HG03521 (cell line): ENCODE measurements at regions not wholly inside any gene's neighbourhood (a gene's known extent, or its start where the extent isn't known, plus 50 kb on each side); places are given as distances from the start of the nearest gene placed in this dataset.

Experiments
- ATAC-seq: cut with Tn5 transposase; IDR thresholded peaks from one replicate; pipeline ENCODE4 v1.9.1; 2021; ENCODE audit warnings: mild to moderate bottlenecking, moderate library complexity; ENCODE audit not compliant: unreplicated experiment

- no peak for ATAC-seq
Observed at GRCh38 chr2:62305421-62306176, 109.7 kb downstream of the B3GNT2 start.

GRCh38 chr2:62304429-62305417 lies 108.8 kb downstream of the B3GNT2 start:
- ATAC-seq, result no peak

- ATAC-seq, result no peak
Observed at GRCh38 chr2:62303788-62304187, 107.9 kb downstream of the B3GNT2 start.

GRCh38 chr2:62302631-62303435 lies 106.9 kb downstream of the B3GNT2 start:
- ATAC-seq, result no peak

GRCh38 chr2:62300925-62301324 lies 105.0 kb downstream of the B3GNT2 start:
- ATAC-seq, result no peak

GRCh38 chr2:62297624-62298010 lies 101.7 kb downstream of the B3GNT2 start:
- ATAC-seq, result no peak

- no peak for ATAC-seq
Observed at GRCh38 chr2:62296832-62297623, 101.1 kb downstream of the B3GNT2 start.

GRCh38 chr2:62296034-62296831 lies 100.3 kb downstream of the B3GNT2 start:
- ATAC-seq, result no peak

- ATAC-seq, result peak; percentile 54
Observed at GRCh38 chr2:62293490-62294271, 97.8 kb downstream of the B3GNT2 start.

GRCh38 chr2:62293151-62293489 lies 97.2 kb downstream of the B3GNT2 start:
- no peak for ATAC-seq

GRCh38 chr2:62292190-62292589 lies 96.3 kb downstream of the B3GNT2 start:
- ATAC-seq, result no peak

- no peak for ATAC-seq
Observed at GRCh38 chr2:62291517-62292137, 95.7 kb downstream of the B3GNT2 start.

GRCh38 chr2:62291052-62291451 lies 95.1 kb downstream of the B3GNT2 start:
- ATAC-seq, result no peak

- no peak for ATAC-seq
Observed at GRCh38 chr2:62287899-62288880, 92.3 kb downstream of the B3GNT2 start.

GRCh38 chr2:62287282-62287681 lies 91.4 kb downstream of the B3GNT2 start:
- no peak for ATAC-seq

GRCh38 chr2:62286089-62286785 lies 90.3 kb downstream of the B3GNT2 start:
- ATAC-seq, result no peak

- ATAC-seq, result no peak
Observed at GRCh38 chr2:62284980-62285379, 89.1 kb downstream of the B3GNT2 start.
